Fibroblast of mammary gland (primary cell): ENCODE measurements at regions not wholly inside any gene's neighbourhood (a gene's known extent, or its start where the extent isn't known, plus 50 kb on each side); places are given as distances from the start of the nearest gene placed in this dataset.

Experiments used
- DNase-seq: peaks from one replicate; pipeline ENCODE4 v3.0.0-alpha.2; 2010; ENCODE audit warnings: low read depth
- H3K4me3 ChIP-seq: 2 replicates; pipeline ENCODE4 v1.5.1; 2011; ENCODE audit warnings: low read depth, mild to moderate bottlenecking, low read length, moderate library complexity; ENCODE audit not compliant: control insufficient read depth
- TF ChIP-seq, protein P1 (sequence below): conservative IDR thresholded peaks from 2 replicates; pipeline ENCODE4 v1.5.1; 2011; ENCODE audit warnings: low read depth, low read length, inconsistent platforms; ENCODE audit not compliant: control insufficient read depth, insufficient read depth

DNA sequence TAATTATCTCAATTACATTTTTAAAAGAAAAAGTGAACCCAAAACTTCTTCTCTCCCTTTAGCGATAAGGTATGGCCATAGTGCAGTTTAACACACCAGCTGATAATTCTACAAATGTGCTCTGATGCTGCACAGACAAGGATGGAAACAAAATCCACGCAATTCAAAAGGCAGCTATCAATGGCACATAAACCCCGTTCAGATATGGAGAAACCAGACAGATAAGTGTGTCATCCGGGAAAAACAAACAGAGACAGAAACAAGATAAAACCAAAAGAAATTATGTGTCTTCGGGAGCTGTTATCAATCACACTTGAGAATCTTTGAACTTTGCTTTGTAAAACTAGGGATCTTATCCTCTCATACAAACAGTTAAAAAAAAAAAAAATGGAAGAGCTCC is 73.6 kb downstream of the SIPA1L2 start:
- no peak for DNase-seq
- no peak overlapping the region for H3K4me3 ChIP-seq
- TF ChIP-seq, protein P1, sequence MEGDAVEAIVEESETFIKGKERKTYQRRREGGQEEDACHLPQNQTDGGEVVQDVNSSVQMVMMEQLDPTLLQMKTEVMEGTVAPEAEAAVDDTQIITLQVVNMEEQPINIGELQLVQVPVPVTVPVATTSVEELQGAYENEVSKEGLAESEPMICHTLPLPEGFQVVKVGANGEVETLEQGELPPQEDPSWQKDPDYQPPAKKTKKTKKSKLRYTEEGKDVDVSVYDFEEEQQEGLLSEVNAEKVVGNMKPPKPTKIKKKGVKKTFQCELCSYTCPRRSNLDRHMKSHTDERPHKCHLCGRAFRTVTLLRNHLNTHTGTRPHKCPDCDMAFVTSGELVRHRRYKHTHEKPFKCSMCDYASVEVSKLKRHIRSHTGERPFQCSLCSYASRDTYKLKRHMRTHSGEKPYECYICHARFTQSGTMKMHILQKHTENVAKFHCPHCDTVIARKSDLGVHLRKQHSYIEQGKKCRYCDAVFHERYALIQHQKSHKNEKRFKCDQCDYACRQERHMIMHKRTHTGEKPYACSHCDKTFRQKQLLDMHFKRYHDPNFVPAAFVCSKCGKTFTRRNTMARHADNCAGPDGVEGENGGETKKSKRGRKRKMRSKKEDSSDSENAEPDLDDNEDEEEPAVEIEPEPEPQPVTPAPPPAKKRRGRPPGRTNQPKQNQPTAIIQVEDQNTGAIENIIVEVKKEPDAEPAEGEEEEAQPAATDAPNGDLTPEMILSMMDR = no peak

DNA sequence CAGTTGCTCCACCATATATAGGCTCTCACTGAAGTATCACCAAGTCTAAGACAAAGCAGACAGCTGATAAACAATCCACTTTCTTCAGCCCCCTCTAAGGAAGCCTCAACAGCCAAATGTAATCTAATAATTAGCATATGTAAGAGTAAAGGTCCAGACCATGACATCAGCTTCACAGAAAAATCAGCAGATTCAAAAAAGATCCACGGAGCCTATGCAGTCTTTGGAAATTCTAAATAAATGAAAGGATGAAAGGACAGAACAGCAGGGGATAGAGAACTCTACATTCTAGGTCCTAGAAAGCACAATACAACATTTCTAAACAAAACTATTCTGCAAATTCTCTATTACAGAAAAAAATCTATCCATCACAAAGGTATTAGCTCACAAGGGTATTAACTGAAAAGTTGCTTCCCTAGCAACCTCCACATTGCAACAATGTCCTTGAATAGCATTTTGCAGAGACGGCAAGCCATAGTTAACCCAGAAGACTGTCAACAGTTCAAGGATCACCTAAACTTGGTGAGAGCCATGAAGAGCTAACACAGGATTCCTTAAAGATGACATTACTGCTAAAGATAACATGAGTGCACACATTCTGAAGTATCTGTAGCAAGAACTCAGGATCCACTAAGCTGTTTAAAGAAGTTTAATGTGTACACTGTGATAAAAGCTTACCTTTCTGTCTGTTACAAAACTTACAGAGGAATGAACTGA is 74.3 kb downstream of the SIPA1L2 start:
- no peak for DNase-seq
- H3K4me3 ChIP-seq = no peak overlapping the region
- TF ChIP-seq, protein P1 = no peak

DNA sequence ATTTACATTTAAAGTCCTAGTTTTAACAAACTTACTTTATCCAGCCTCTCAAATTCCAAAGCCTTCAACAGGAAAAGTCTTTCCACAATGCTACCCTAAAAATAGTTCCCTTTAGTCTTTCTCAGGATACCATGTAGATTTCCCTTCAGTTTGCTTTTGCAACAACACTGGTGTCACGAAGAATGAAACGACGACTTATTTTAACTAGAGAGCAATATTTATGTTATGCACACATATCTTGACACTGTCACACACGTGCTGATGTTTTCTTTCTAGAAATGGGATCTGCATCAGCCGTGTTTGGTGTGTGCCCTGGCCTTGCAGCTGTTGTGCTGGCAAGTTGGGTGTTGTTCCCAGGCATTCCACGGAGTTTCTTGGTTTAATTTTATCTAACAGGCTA is 75.5 kb downstream of the SIPA1L2 start:
- no peak overlapping the region for H3K4me3 ChIP-seq
- TF ChIP-seq, protein P1 = no peak
- DNase-seq = no peak

DNA sequence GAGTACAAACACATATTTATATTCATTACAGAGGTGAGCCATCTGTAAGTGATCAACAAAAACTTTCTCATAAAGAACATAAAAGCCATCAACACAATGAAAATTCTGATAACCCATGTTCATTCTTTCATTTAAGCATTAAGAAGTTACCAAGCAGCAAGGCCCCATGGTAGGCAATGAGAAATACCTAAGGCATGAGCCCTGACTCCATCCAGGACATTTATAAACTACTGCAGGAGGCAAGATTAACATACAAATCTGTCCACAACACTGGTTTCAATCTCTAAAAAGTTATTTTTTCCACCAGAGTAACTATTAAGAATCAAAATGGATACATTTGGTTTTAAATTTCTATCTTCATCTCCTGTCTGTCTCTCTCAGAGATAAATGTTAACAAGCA is 76.1 kb downstream of the SIPA1L2 start:
- H3K4me3 ChIP-seq = no peak overlapping the region
- peak; percentile 23 for DNase-seq
- TF ChIP-seq, protein P1 = no peak

DNA sequence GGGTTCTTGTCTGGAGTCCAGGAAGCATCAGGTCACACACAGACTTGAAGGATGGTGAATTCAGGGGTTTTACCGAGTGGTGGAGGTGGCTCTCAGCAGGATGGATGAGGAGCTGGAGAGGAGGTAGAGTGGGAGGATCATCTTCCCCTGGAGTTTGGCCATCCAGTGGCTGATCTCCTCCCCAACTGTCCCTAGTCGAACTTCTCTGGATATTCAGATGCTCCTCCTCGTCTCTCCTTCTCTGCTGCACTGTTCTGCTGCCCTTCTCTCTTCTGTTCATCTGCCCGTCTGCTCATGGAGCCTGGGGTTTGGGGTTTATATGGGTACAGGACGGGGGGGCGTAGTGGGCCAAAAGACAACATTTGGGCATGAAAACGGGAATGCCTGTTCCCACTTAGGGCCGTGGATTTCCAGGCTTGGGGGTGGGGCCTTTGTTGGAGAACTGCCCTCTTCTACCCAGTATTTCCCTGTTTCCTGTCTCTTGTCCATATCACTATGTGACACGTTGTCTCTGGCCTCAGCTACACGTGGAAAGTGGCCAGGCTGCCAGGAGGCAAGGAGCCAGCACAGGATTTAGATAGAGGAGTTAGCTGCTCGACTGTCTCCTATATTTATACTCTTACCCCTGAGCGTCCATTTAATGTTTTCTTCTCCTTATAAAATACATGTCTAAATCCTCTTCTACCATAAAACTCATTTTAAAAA is 76.7 kb downstream of the SIPA1L2 start:
- DNase-seq = peak; percentile 11
- TF ChIP-seq, protein P1 = no peak
- no peak overlapping the region for H3K4me3 ChIP-seq

DNA sequence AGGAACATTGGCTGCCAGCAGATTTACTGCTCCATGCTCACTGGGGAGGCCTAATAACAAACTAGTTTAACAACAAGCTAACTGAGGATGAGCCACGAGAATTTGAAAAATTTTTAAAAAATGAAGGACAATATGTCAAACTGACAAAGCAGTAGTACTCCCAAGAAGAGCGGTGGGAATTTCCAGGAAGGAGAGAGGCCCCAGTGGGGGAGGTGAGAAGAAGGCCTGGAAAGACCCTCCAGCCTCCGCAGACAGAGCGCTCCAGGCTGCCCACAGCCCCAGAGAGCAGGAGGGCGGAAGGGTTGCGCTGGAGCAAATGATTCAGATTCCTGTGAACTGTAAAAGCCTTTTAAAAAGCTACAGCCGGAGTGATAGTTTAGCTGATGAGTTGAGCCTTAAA is 78.5 kb downstream of the SIPA1L2 start:
- no peak overlapping the region for H3K4me3 ChIP-seq
- no peak for DNase-seq
- TF ChIP-seq, protein P1 = no peak
